H9 (cell line): ENCODE measurements at regions not wholly inside any gene's neighbourhood (a gene's known extent, or its start where the extent isn't known, plus 50 kb on each side); places are given as distances from the start of the nearest gene placed in this dataset.

ENCODE experiments used
- DNase-seq: peaks from one replicate; pipeline ENCODE4 v3.0.0-alpha.2; 2017
- H2AFZ ChIP-seq: one replicate; pipeline ENCODE4 v1.6.1; 2013; ENCODE audit warnings: mild to moderate bottlenecking, low read length, control low read depth, moderate library complexity
- H2AK5ac ChIP-seq: 2 replicates; pipeline ENCODE4 v1.6.1; 2013; ENCODE audit warnings: low read length, control low read depth, mixed read lengths; ENCODE audit not compliant: insufficient read length
- H2BK120ac ChIP-seq: one replicate; pipeline ENCODE4 v1.6.1; 2013; ENCODE audit warnings: low read depth, mild to moderate bottlenecking, low read length, control low read depth, inconsistent platforms; ENCODE audit not compliant: poor library complexity, severe bottlenecking
- H2BK12ac ChIP-seq: 2 replicates; pipeline ENCODE4 v1.6.1; 2013; ENCODE audit warnings: low read length, control low read depth, mixed read lengths, low read depth; ENCODE audit not compliant: insufficient read length
- H2BK15ac ChIP-seq: 2 replicates; pipeline ENCODE4 v1.6.1; 2013; ENCODE audit warnings: low read depth, low read length, control low read depth
- H2BK20ac ChIP-seq: one replicate; pipeline ENCODE4 v1.6.1; 2013; ENCODE audit warnings: low read depth, mild to moderate bottlenecking, low read length, control low read depth, inconsistent platforms; ENCODE audit not compliant: poor library complexity, severe bottlenecking
- H2BK5ac ChIP-seq: 2 replicates; pipeline ENCODE4 v1.6.1; 2013; ENCODE audit warnings: low read length, control low read depth, mixed read lengths; ENCODE audit not compliant: insufficient read length
- H3K14ac ChIP-seq: 2 replicates; pipeline ENCODE4 v1.6.1; 2013; ENCODE audit warnings: low read length, control low read depth; ENCODE audit not compliant: insufficient read depth
- H3K18ac ChIP-seq: 2 replicates; pipeline ENCODE4 v1.6.1; 2013; ENCODE audit warnings: low read depth, mild to moderate bottlenecking, mixed read lengths, low read length, control low read depth; ENCODE audit not compliant: insufficient read length
- H3K23ac ChIP-seq: 2 replicates; pipeline ENCODE4 v1.6.1; 2013; ENCODE audit warnings: low read length, control low read depth, mixed read lengths, low read depth; ENCODE audit not compliant: insufficient read length
- H3K23me2 ChIP-seq: 2 replicates; pipeline ENCODE4 v1.6.1; 2013; ENCODE audit warnings: low read depth, mild to moderate bottlenecking, mixed read lengths, low read length, control low read depth; ENCODE audit not compliant: insufficient read length, poor library complexity, severe bottlenecking
- H3K27ac ChIP-seq: 2 replicates; pipeline ENCODE4 v1.5.1; 2013; ENCODE audit warnings: low read length, control low read depth, mixed read lengths, low read depth; ENCODE audit not compliant: insufficient read length
- H3K27me3 ChIP-seq: 2 replicates; pipeline ENCODE4 v1.6.1; 2013; ENCODE audit warnings: low read length, control low read depth, inconsistent platforms; ENCODE audit not compliant: insufficient read depth
- H3K4ac ChIP-seq: 2 replicates; pipeline ENCODE4 v1.6.1; 2013; ENCODE audit warnings: low read depth, mild to moderate bottlenecking, control low read depth, inconsistent platforms, low read length, moderate library complexity
- H3K4me1 ChIP-seq: 2 replicates; pipeline ENCODE4 v1.6.1; 2013; ENCODE audit warnings: low read length, control low read depth, inconsistent platforms; ENCODE audit not compliant: insufficient read depth
- H3K4me2 ChIP-seq: 2 replicates; pipeline ENCODE4 v1.6.1; 2013; ENCODE audit warnings: low read length, control low read depth, mixed read lengths; ENCODE audit not compliant: insufficient read length, insufficient read depth
- H3K56ac ChIP-seq: 2 replicates; pipeline ENCODE4 v1.6.1; 2013; ENCODE audit warnings: low read depth, mild to moderate bottlenecking, mixed read lengths, low read length, control low read depth; ENCODE audit not compliant: insufficient read length
- H3K79me1 ChIP-seq: 2 replicates; pipeline ENCODE4 v1.6.1; 2013; ENCODE audit warnings: low read depth, mild to moderate bottlenecking, moderate library complexity, low read length, control low read depth, inconsistent platforms; ENCODE audit not compliant: insufficient read depth, poor library complexity, severe bottlenecking
- H3K79me2 ChIP-seq: 2 replicates; pipeline ENCODE4 v1.6.1; 2013; ENCODE audit warnings: low read length, control low read depth, inconsistent platforms; ENCODE audit not compliant: insufficient read depth
- H3K9ac ChIP-seq: 2 replicates; pipeline ENCODE4 v1.6.1; 2013; ENCODE audit warnings: low read length, control low read depth, mixed read lengths; ENCODE audit not compliant: insufficient read length; ENCODE audit errors: extremely low read depth
- H3K9me3 ChIP-seq: one replicate; pipeline ENCODE4 v1.6.1; 2013; ENCODE audit warnings: low read depth, low read length, inconsistent platforms; ENCODE audit not compliant: control insufficient read depth
- H3T11ph ChIP-seq: one replicate; pipeline ENCODE4 v1.6.1; 2013; ENCODE audit warnings: mild to moderate bottlenecking, low read length, control low read depth, inconsistent platforms
- H4K20me1 ChIP-seq: one replicate; pipeline ENCODE4 v1.6.1; 2013; ENCODE audit not compliant: control insufficient read depth, insufficient read length, insufficient read depth
- H4K5ac ChIP-seq: 2 replicates; pipeline ENCODE4 v1.6.1; 2013; ENCODE audit warnings: low read depth, mild to moderate bottlenecking, mixed read lengths, low read length, control low read depth; ENCODE audit not compliant: insufficient read length
- H4K8ac ChIP-seq: replicated peaks from 2 replicates; pipeline ENCODE4 v1.6.1; 2013; ENCODE audit warnings: low read length, control low read depth, mixed read lengths, low read depth; ENCODE audit not compliant: insufficient read length
- H4K91ac ChIP-seq: 2 replicates; pipeline ENCODE4 v1.6.1; 2013; ENCODE audit warnings: low read depth, mild to moderate bottlenecking, moderate library complexity, mixed read lengths, low read length, control low read depth; ENCODE audit not compliant: insufficient read length
- H3K27ac Mint-ChIP-seq, 3 experiments: 2 replicates in 2 of 3; 3 replicates in 1 of 3; pipeline ENCODE4 v1.8.0; 2020 to 2021; ENCODE audit warnings: mixed read lengths in 3 of 3, mild to moderate bottlenecking in 1 of 3, moderate library complexity in 1 of 3
- H3K27me3 Mint-ChIP-seq: 2 replicates; pipeline ENCODE4 v1.8.0; 2021; ENCODE audit warnings: low read depth, mild to moderate bottlenecking, moderate library complexity, mixed read lengths
- H3K36me3 Mint-ChIP-seq, 3 experiments: 2 replicates in 2 of 3; 3 replicates in 1 of 3; pipeline ENCODE4 v1.8.0; 2020 to 2021; ENCODE audit warnings: low read depth in 3 of 3, mixed read lengths in 3 of 3; ENCODE audit not compliant: insufficient read depth in 1 of 3
- H3K4me1 Mint-ChIP-seq, 2 experiments: 2 replicates each; pipeline ENCODE4 v1.8.0; 2020; ENCODE audit warnings: mixed read lengths in 2 of 2
- H3K4me3 Mint-ChIP-seq, 2 experiments: 2 replicates in 1 of 2; 3 replicates in 1 of 2; pipeline ENCODE4 v1.8.0; 2020 to 2021; ENCODE audit warnings: mild to moderate bottlenecking in 2 of 2, mixed read lengths in 2 of 2, moderate library complexity in 1 of 2
- H3K9me3 Mint-ChIP-seq, 2 experiments: 2 replicates in 1 of 2; 3 replicates in 1 of 2; pipeline ENCODE4 v1.8.0; 2020; ENCODE audit warnings: mild to moderate bottlenecking in 2 of 2, mixed read lengths in 2 of 2, moderate library complexity in 1 of 2
- WGBS: extraction: QIAGEN DNeasy Blood & Tissue Kit; methylation state at CpG from one replicate; pipeline ENCODE4 v1.1.7; 2013; ENCODE audit warnings: missing lambda C conversion rate, low lambda C conversion rate, mixed read lengths; ENCODE audit not compliant: insufficient read length; ENCODE audit errors: extremely low coverage; 5-methylcytosine and 5-hydroxymethylcytosine counted together
- TF ChIP-seq, protein P1 (sequence below): fragments of 200-600 bp; sonication (generic); conservative IDR thresholded peaks from 3 replicates; pipeline ENCODE4 v1.8.0; 2021; ENCODE audit warnings: antibody characterized with exemption, mild to moderate bottlenecking

DNA sequence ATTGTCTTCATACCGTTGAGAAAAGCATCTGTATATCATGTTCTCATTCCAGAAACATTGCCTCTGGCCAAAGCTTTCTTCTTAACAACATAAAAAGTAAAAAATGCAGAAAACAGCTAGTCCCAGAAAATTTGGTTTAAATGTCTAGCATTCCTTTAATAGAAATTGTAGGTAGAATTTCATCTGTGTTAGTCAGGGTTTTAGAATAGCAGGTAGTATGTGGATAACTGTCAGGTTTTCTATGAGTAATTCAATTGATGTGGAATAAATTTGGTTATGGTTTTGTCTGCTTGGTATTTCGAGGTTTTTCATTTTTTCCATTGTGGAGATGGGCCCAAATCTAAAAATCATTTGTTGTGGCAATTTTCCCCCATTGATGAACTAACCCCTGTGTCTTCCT is 616.7 kb downstream of the KCNJ2 start:
- Histone ChIP-seq H4K8ac (no peak overlapping the region), H3K9me3 (no peaks in the 10 kb centered on the region), H3K18ac (no peak overlapping the region), H3K79me2 (no peaks in the 10 kb centered on the region), H2BK5ac (no peak overlapping the region), H2BK20ac (no peak overlapping the region), H4K5ac (no peak overlapping the region), H3K79me1 (no peaks in the 10 kb centered on the region), H3K4me1 (no peaks in the 10 kb centered on the region), H2AK5ac (no peak overlapping the region), H3T11ph (no peak overlapping the region), H3K14ac (no peak overlapping the region), H3K9ac (no peak overlapping the region), H3K4me2 (no peak overlapping the region), H2BK12ac (no peak overlapping the region), H3K27me3 (no peaks in the 10 kb centered on the region), H3K23ac (no peak overlapping the region), H3K23me2 (no peaks in the 10 kb centered on the region), H3K56ac (no peak overlapping the region), H2AFZ (no peak overlapping the region), H4K91ac (no peak overlapping the region), H2BK120ac (no peak overlapping the region), H4K20me1 (no peaks in the 10 kb centered on the region), H2BK15ac (no peak overlapping the region), H3K27ac (no peak overlapping the region), H3K4ac (no peak overlapping the region)
- DNase-seq: no peak
- Mint-ChIP-seq H3K4me3 (no peak overlapping the region), H3K27ac (no peak overlapping the region), H3K4me1 (no peaks in the 10 kb centered on the region), H3K36me3 (peaks cover 0 to 6% (median 0%) of the 10 kb centered on the region in 3 experiments; a peak in 3 of 7 replicates), H3K9me3 (peaks cover 0 to 13% of the 10 kb centered on the region in 2 experiments; a peak in 3 of 5 replicates), H3K27me3 (no peaks in the 10 kb centered on the region)
- WGBS: no CpG with 5 or more reads among the region's 2 CpGs
- TF ChIP-seq, protein P1, sequence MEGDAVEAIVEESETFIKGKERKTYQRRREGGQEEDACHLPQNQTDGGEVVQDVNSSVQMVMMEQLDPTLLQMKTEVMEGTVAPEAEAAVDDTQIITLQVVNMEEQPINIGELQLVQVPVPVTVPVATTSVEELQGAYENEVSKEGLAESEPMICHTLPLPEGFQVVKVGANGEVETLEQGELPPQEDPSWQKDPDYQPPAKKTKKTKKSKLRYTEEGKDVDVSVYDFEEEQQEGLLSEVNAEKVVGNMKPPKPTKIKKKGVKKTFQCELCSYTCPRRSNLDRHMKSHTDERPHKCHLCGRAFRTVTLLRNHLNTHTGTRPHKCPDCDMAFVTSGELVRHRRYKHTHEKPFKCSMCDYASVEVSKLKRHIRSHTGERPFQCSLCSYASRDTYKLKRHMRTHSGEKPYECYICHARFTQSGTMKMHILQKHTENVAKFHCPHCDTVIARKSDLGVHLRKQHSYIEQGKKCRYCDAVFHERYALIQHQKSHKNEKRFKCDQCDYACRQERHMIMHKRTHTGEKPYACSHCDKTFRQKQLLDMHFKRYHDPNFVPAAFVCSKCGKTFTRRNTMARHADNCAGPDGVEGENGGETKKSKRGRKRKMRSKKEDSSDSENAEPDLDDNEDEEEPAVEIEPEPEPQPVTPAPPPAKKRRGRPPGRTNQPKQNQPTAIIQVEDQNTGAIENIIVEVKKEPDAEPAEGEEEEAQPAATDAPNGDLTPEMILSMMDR: no peak
